ENCODE measurements at regions not wholly inside any gene's neighbourhood (a gene's known extent, or its start where the extent isn't known, plus 50 kb on each side); places are given as distances from the start of the nearest gene placed in this dataset.
A peak's percentile ranks its signal among the peaks of the same experiment; 100 is the strongest.

- Histone ChIP-seq H3K9ac (ENCODE audit: low read depth, low read length, poor library complexity, severe bottlenecking) (no peak overlapping the region), H3F3A (ENCODE audit: low read depth) (no peaks in the 10 kb centered on the region), H2AFZ (ENCODE audit: low read length) (0 out of 2 replicates have a peak overlapping the region, but pooled peaks have one; percentile 5), H3K9me2 (replicated peaks; ENCODE audit: low read depth, low read length) (no peaks in the 10 kb centered on the region), H3K27me3 (ENCODE audit: insufficient read depth, low read length, poor library complexity, severe bottlenecking) (no peaks in the 10 kb centered on the region), H3K4me2 (ENCODE audit: low read depth, low read length, poor library complexity, severe bottlenecking) (no peak overlapping the region), H3K4me3 (ENCODE audit: low read length, poor library complexity, severe bottlenecking) (no peak overlapping the region), H3K4me1 (ENCODE audit: insufficient read depth, low read length, poor library complexity, severe bottlenecking) (peaks cover 17% of the 10 kb centered on the region), H4K20me1 (ENCODE audit: insufficient read depth, low read length, poor library complexity, severe bottlenecking) (no peaks in the 10 kb centered on the region), H3K79me2 (ENCODE audit: insufficient read depth, low read length) (no peaks in the 10 kb centered on the region), H3K9me3 (ENCODE audit: insufficient read depth, low read depth, low read length) (no peaks in the 10 kb centered on the region), H3K36me3 (ENCODE audit: insufficient read depth, low read length) (no peaks in the 10 kb centered on the region)
- TF ChIP-seq CTCF (conservative IDR thresholded peaks at IDR 0.05; ENCODE audit: low read length) (no peak), EZH2phosphoT487 (IDR thresholded peaks at IDR 0.05; ENCODE audit: borderline replicate concordance) (no peak)
These were observed 71.2 kb upstream of the COX7C start for GRCh38 chr5:86546582-86546981.

- Histone ChIP-seq H3K9me2 (replicated peaks; ENCODE audit: low read depth, low read length) (no peaks in the 10 kb centered on the region), H3K9me3 (ENCODE audit: insufficient read depth, low read depth, low read length) (peaks cover 7% of the 10 kb centered on the region; the same call in 1 of the 2 replicates), H3K36me3 (ENCODE audit: insufficient read depth, low read length) (no peaks in the 10 kb centered on the region), H3K27me3 (ENCODE audit: insufficient read depth, low read length, poor library complexity, severe bottlenecking) (no peaks in the 10 kb centered on the region), H3K4me1 (ENCODE audit: insufficient read depth, low read length, poor library complexity, severe bottlenecking) (peaks cover 16% of the 10 kb centered on the region), H3K79me2 (ENCODE audit: insufficient read depth, low read length) (no peaks in the 10 kb centered on the region), H2AFZ (ENCODE audit: low read length) (no peak overlapping the region), H3K4me3 (ENCODE audit: low read length, poor library complexity, severe bottlenecking) (no peak overlapping the region), H3F3A (ENCODE audit: low read depth) (no peaks in the 10 kb centered on the region), H3K4me2 (ENCODE audit: low read depth, low read length, poor library complexity, severe bottlenecking) (no peak overlapping the region), H4K20me1 (ENCODE audit: insufficient read depth, low read length, poor library complexity, severe bottlenecking) (no peaks in the 10 kb centered on the region), H3K9ac (ENCODE audit: low read depth, low read length, poor library complexity, severe bottlenecking) (no peak overlapping the region)
- no peak for TF ChIP-seq CTCF (conservative IDR thresholded peaks at IDR 0.05; ENCODE audit: low read length)
- no peak for TF ChIP-seq EZH2phosphoT487 (IDR thresholded peaks at IDR 0.05; ENCODE audit: borderline replicate concordance)
These were observed 63.1 kb upstream of the COX7C start for GRCh38 chr5:86554638-86555037.

- Histone ChIP-seq H2AFZ (ENCODE audit: low read length) (peak overlapping the region; percentile 41; the same call in 1 of the 2 replicates), H3K9me2 (replicated peaks; ENCODE audit: low read depth, low read length) (no peaks in the 10 kb centered on the region), H3K4me2 (ENCODE audit: low read depth, low read length, poor library complexity, severe bottlenecking) (peak overlapping the region; percentile 17), H3K9me3 (ENCODE audit: insufficient read depth, low read depth, low read length) (peaks cover 7% of the 10 kb centered on the region; the same call in 1 of the 2 replicates), H3K79me2 (ENCODE audit: insufficient read depth, low read length) (no peaks in the 10 kb centered on the region), H3K4me1 (ENCODE audit: insufficient read depth, low read length, poor library complexity, severe bottlenecking) (peaks cover 5% of the 10 kb centered on the region), H4K20me1 (ENCODE audit: insufficient read depth, low read length, poor library complexity, severe bottlenecking) (no peaks in the 10 kb centered on the region), H3K27me3 (ENCODE audit: insufficient read depth, low read length, poor library complexity, severe bottlenecking) (no peaks in the 10 kb centered on the region), H3K9ac (ENCODE audit: low read depth, low read length, poor library complexity, severe bottlenecking) (no peak overlapping the region), H3K36me3 (ENCODE audit: insufficient read depth, low read length) (no peaks in the 10 kb centered on the region), H3K4me3 (ENCODE audit: low read length, poor library complexity, severe bottlenecking) (no peak overlapping the region), H3F3A (ENCODE audit: low read depth) (no peaks in the 10 kb centered on the region)
- TF ChIP-seq EZH2phosphoT487 (IDR thresholded peaks at IDR 0.05; ENCODE audit: borderline replicate concordance) (no peak), CTCF (conservative IDR thresholded peaks at IDR 0.05; ENCODE audit: low read length) (no peak)
These were observed 59.8 kb upstream of the COX7C start for GRCh38 chr5:86557920-86558319.

Data from Loucy (cell line).